ENCODE measurements at regions not wholly inside any gene's neighbourhood (a gene's known extent, or its start where the extent isn't known, plus 50 kb on each side); places are given as distances from the start of the nearest gene placed in this dataset.

- no peak for TF ChIP-seq POLR2A (IDR thresholded peaks at IDR 0.05; ENCODE audit: low read depth, low read length)
- no peak for TF ChIP-seq CTCF (IDR thresholded peaks at IDR 0.05; ENCODE audit: extremely low read depth in 1 of 2, insufficient read depth in 1 of 2, low read depth in 1 of 2, low read length in 2 of 2)
- TF ChIP-seq POLR2AphosphoS5 (IDR thresholded peaks at IDR 0.05; ENCODE audit: insufficient read depth, low read depth, low read length) = no peak
Observed at GRCh38 chr3:182349051-182349450, 444.3 kb upstream of the ATP11B start.
